Epidermal melanocyte (primary cell): ENCODE measurements at regions not wholly inside any gene's neighbourhood (a gene's known extent, or its start where the extent isn't known, plus 50 kb on each side); places are given as distances from the start of the nearest gene placed in this dataset.

Experiments used
- DNase-seq: peaks from one replicate; pipeline ENCODE4 v3.0.0; 2011; ENCODE audit warnings: low spot score; ENCODE audit not compliant: insufficient read length

DNA sequence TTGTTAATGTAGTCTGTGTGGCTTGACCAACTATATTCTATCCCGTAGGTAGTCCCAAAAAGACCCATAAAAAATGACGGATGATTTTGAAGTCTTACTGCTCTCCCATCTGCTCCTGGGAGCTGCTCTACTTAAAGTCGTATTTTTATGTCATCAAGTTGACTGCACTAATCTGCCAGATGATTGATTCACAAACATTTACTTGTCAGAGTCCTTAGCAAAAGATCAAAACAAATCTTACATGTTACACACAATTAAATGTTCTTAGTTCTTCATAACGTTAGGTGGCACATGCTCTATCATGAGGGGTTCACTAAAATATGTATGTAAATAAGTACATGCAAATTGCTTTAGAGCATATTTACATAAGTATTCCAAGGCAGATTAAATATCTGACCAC is 498.3 kb upstream of the LRRTM4 start:
- no peak for DNase-seq

DNA sequence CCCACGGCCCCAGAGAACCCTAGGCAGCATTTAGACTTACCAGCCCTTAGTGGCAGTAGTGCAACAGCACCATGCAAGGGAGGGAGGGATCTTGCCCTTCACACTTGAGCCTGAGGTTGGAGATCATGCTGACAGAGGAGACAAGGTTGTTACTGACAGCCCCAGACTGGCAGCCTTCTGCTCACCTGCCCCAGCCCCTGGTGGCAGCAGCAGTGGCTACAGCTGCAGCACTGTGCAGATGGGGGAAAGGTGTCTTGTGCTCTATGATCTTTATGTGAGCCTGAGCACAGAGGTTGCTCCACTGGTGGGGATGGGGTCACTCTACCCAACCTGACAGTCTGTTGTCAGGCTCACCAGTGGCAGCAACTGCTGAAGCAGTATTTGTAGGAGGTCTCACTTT is 501.2 kb upstream of the LRRTM4 start:
- no peak for DNase-seq

DNA sequence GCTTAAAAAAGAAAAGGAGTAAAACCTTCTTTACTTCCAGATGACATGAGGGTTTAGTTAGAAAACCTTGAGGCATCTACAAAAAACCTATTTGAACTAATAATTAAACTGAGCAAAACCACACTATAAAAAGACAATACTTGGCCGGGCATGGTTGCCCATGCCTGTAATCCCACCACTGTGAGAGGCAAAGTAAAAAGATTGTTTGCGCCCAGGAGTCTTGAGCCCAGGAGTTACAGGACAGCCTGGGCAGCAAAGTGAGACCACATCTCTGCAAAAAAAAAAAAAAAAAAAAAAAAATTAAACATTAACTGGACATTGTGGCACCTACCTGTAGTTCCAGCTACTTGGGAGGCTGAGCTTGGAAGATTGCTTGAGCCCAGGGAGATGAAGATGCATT is 502.8 kb upstream of the LRRTM4 start:
- DNase-seq, result no peak

- DNase-seq, result no peak
These were observed 507.3 kb upstream of the LRRTM4 start for GRCh38 chr2:78029392-78029995.

DNA sequence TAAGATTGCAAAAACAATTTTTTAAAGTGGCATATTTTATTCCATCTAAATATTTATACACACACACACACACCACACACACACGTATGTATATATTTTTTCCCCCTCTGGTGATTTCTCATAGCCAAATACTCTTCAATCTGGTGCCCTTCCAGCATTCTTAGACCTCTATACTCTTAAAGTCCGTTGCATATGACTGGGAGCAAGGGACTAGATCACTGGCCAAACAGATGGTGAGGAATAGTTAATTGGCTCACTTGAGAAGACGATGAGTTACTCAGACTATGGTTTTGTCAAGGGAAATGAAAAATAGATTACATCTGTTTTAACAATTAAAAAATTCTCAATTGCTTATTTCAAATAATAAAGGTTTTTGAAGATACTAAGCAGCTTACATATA is 512.5 kb upstream of the LRRTM4 start:
- DNase-seq, result no peak

DNA sequence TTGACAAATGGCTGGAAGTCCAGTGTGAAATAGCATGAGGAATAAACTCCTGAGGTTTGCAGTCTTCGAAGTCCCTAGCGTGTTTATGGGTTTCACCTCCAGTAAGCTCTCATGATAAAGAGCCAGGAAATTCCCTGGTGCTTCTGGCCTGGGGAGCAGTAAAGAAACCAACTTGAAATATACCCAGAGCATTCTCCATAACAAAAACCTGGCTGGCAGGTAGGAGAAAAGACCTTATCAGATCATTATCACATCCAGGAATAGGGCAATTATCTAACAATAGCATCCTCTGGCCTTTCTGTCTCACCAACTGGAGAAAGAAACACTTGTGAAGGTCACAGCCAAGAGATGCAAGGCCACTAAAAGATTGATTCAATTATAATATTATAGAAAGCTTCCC is 513.6 kb upstream of the LRRTM4 start:
- DNase-seq, result no peak

DNA sequence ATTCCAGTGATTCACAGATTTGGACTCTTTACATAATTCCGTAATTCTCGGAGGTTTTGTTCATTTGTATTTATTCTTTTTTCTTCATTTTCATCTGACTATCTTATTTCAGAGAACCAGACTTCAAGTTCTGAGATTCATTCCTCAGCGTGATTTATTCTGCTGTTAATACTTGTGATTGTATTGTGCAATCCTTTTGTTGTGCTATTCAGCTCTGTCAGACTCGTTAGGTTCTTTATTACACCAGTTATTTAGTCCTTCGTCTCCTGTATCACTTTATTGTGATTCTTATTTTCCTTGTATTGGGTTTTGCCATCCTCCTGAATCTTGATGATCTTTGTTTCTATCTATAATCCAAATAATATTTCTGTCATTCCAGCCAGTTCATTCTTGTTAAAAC is 529.3 kb upstream of the LRRTM4 start:
- DNase-seq, result no peak

GRCh38 chr2:78056976-78057375 is 534.8 kb upstream of the LRRTM4 start:
- no peak for DNase-seq

DNA sequence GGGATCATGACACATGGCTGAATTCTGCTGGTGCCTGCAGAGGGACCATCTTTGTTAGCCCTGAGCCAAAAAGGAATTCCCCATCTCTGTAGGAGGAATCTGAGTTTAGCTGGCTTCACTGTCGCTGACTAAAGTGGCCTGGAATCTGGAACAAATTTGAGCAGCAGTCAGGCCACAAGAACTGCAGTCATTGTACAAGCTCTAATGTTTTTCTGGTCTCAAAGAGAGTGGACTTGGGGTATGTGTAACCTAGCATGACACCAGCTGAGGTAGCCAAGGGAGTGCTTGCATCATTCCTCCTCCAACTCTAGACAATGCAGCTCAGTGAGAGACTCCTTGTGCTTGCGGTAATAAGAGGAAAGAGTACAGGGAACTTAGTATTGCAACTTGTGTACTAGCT is 539.1 kb upstream of the LRRTM4 start:
- no peak for DNase-seq

- DNase-seq, result no peak
These were observed 539.6 kb upstream of the LRRTM4 start for GRCh38 chr2:78061732-78062131.

DNA sequence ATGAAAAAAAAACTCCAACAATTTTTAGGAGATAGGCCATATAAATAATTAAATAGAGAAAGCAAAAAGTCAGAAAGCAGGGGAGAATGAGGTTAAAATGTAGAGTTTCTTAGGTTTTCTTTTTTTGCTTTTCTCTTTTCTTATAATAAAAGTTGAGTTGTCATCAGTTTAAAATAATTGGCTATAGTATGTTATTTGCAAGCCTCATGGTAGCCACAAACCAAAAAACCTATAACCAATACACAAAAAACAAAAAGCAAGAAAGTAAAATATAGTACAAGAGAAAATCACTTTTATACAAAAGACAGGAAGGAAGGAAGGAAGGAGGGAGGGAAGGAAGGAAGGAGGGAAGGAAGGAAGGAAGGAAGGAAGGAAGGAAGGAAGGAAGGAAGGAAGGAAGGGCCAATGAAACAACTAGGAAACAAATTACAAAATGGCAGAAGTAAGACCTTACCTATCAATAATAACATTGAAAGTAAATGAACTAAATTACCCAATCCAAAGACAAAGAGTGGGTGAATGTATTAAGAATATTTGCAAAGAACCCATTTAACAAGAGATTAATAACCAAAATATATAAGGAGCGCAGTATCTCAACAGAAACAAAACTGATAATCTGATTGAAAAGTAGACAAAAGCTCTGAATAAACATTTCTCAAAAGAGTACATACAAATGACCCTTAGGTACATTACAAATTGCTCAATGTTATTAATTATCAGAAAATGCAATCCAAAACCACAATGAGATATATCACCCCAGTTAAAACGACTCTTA is 541.3 kb upstream of the LRRTM4 start:
- DNase-seq, result no peak

- no peak for DNase-seq
These were observed 543.2 kb upstream of the LRRTM4 start for GRCh38 chr2:78065366-78065765.

DNA sequence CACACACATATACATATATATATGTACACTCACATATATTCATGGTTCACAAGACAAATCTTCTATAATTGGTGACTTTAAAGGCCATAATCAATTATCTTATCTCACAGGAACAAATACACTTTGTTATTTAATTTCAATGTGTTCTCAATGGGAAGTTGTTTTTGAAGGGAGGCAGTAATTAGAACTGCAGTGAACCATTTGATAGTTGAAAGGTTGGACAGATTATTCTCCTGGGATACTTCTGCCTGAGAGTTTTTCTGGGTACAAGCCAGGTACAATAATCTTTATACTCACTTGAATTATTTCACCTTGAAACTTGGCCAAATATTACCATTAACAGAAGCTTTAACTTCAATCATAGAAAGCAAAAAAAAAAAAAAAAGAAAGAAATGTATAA is 546.6 kb upstream of the LRRTM4 start:
- no peak for DNase-seq

GRCh38 chr2:78070693-78071092 is 548.5 kb upstream of the LRRTM4 start:
- no peak for DNase-seq

GRCh38 chr2:78077633-78078032 is 555.5 kb upstream of the LRRTM4 start:
- DNase-seq, result no peak

- DNase-seq, result no peak
These were observed 560.4 kb upstream of the LRRTM4 start for GRCh38 chr2:78082555-78082954.

- DNase-seq, result no peak
These were observed 571.3 kb upstream of the LRRTM4 start for GRCh38 chr2:78093436-78093835.

DNA sequence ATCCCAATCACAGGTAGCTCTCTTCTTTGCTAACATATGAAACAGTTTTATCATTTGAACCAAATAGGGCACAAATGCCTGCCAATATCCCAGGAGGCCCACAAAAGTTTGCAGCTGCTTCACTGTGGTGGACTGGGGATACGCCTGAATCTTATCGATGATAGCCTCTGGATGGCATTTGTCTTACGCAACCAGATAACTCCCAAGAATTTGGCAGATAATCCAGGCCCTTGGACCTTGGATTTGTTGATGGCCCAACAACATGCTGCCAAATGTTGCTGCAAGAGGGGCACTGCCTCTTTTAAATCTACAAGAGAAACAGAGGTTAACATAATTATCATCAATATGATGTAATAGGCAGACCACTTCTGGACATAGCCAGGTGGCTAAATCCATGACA is 587.1 kb upstream of the LRRTM4 start:
- no peak for DNase-seq

GRCh38 chr2:78115291-78115690 is 593.1 kb upstream of the LRRTM4 start:
- DNase-seq, result no peak

GRCh38 chr2:78118037-78118436 is 595.9 kb upstream of the LRRTM4 start:
- no peak for DNase-seq

- DNase-seq, result no peak
These were observed 598.1 kb upstream of the LRRTM4 start for GRCh38 chr2:78120275-78120674.

- DNase-seq, result no peak
These were observed 602.9 kb upstream of the LRRTM4 start for GRCh38 chr2:78125042-78125441.

DNA sequence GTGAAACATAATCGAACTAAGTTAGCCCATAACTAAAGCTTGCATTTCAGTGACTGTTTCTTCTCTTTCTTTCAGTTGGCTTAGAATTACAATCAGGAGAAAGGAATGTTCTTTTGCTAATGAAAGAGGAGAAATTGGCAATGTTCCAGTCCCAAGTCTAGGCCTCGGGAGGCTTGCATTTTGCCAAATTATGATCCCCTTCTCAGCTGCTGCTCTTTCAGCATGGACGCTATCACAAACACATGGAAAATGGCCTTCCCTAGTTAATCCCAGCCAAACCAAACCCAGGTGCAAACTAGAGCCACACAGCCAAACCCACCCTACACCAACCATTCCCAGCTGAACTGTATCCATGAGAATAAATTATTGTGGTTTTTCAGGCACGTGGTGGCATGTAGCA is 605.2 kb upstream of the LRRTM4 start:
- DNase-seq, result no peak
